ENCODE measurements at regions not wholly inside any gene's neighbourhood (a gene's known extent, or its start where the extent isn't known, plus 50 kb on each side); places are given as distances from the start of the nearest gene placed in this dataset.

DNA sequence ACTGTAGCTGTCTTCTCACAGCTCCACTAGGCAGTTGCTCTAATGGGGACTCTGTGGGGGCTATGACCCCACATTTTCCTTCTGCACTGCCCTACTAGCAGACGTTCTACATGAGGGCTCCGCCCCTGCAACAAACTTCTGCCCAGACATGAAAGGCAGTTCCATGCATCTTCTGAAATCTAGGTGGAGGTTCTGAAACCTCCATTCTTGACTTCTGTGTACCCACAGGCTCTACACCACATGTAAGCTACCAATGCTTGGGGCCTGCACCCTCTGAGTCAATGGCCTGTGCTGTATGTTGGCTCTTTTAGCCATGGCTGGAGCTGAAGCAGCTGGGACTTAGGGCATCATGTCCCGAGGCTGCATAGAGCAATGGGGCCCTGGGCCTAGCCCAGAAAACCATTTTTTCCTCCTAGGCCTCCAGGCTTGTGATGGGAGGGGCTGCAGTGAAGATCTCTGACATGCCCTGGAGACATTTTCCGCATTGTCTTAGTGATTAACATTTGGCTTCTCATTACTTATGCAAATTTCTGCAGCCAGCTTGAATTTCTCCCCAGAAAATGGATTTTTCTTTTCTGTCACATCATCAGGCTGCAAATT, 123.0 kb downstream of the MYCN start:
- TF ChIP-seq, protein P1, sequence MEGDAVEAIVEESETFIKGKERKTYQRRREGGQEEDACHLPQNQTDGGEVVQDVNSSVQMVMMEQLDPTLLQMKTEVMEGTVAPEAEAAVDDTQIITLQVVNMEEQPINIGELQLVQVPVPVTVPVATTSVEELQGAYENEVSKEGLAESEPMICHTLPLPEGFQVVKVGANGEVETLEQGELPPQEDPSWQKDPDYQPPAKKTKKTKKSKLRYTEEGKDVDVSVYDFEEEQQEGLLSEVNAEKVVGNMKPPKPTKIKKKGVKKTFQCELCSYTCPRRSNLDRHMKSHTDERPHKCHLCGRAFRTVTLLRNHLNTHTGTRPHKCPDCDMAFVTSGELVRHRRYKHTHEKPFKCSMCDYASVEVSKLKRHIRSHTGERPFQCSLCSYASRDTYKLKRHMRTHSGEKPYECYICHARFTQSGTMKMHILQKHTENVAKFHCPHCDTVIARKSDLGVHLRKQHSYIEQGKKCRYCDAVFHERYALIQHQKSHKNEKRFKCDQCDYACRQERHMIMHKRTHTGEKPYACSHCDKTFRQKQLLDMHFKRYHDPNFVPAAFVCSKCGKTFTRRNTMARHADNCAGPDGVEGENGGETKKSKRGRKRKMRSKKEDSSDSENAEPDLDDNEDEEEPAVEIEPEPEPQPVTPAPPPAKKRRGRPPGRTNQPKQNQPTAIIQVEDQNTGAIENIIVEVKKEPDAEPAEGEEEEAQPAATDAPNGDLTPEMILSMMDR (IDR thresholded peaks at IDR 0.05): no peak
- TF ChIP-seq POLR2A (IDR thresholded peaks at IDR 0.05): no peak
